Choroid plexus epithelial cell (primary cell): ENCODE measurements at regions not wholly inside any gene's neighbourhood (a gene's known extent, or its start where the extent isn't known, plus 50 kb on each side); places are given as distances from the start of the nearest gene placed in this dataset.

Experiments used
- DNase-seq: peaks from one replicate; pipeline ENCODE4 v3.0.0-alpha.2; 2010; ENCODE audit warnings: low read depth
- H3K4me3 ChIP-seq: 2 replicates; pipeline ENCODE4 v1.5.1; 2011; ENCODE audit warnings: low read depth, mild to moderate bottlenecking, control low read depth, low read length, moderate library complexity
- CTCF ChIP-seq: conservative IDR thresholded peaks from 2 replicates; pipeline ENCODE4 v1.5.1; 2011; ENCODE audit warnings: low read depth, mild to moderate bottlenecking, control low read depth, inconsistent platforms, low read length, moderate library complexity

DNA sequence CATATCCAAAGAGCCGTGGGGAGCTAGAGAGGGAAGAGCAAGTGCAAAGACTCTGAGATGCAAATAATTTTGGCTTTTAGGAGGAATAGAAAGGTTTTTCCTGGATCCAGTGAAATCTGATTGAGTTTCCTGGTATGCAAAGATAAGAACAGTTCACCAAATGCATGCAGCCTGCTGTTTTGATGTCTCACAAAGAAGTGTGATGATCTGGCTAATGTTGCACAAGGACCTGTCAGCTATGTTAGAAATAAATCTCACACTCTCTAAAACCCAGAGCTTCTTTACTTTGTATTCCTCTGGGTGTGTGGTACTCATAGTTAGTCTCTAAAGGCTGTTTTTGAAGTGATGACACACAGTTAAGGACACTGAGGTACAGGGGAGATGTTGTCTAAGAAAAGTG is 321.4 kb downstream of the AACS start:
- no peak for TF ChIP-seq CTCF
- no peak overlapping the region for H3K4me3 ChIP-seq
- no peak for DNase-seq

DNA sequence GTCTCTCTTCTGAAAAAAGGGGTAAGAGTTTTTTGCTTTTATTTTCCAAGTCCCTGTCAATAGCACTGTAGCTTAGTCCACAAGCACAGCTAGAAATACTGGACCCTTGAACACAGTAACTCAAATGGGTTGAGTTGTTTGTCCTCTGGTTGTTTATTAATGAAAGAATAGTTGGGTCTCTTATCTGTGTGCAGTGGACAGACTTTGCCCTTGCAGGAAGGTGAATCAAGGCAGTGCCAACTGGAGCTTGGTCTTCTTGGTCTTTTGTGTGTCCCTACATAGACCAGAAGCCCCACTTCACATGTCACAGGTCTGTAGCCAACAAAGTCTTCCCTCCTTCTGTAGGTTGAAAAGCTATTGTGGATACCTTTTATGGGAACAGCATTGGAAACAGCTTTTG is 322.0 kb downstream of the AACS start:
- H3K4me3 ChIP-seq: no peak overlapping the region
- TF ChIP-seq CTCF: no peak
- no peak for DNase-seq

- no peak overlapping the region for H3K4me3 ChIP-seq
- no peak for DNase-seq
- TF ChIP-seq CTCF: no peak
These were observed 323.9 kb downstream of the AACS start for GRCh38 chr12:125389061-125389697.

DNA sequence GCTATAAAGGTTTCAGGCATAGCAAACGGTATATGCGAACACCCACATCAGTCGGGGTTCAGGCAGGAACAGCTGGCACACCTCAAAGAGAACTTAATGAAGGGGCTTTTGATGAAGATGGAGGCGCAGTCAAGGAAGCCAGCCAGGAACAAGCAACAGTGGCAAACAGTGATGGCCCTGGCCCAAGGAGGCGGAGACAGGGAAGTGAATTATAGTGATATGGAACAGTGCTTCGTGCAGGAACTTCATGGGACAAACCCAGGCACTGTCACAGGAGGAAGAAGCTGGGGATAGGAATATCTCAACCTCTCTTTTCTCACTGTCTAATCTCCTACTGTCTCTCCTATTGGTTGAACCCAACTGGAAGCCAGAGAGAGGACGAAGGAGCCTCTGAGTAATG is 328.3 kb downstream of the AACS start:
- no peak for TF ChIP-seq CTCF
- no peak for DNase-seq
- no peak overlapping the region for H3K4me3 ChIP-seq

- H3K4me3 ChIP-seq: no peak overlapping the region
- TF ChIP-seq CTCF: no peak
These were observed 330.5 kb downstream of the AACS start for GRCh38 chr12:125395583-125396215.

DNA sequence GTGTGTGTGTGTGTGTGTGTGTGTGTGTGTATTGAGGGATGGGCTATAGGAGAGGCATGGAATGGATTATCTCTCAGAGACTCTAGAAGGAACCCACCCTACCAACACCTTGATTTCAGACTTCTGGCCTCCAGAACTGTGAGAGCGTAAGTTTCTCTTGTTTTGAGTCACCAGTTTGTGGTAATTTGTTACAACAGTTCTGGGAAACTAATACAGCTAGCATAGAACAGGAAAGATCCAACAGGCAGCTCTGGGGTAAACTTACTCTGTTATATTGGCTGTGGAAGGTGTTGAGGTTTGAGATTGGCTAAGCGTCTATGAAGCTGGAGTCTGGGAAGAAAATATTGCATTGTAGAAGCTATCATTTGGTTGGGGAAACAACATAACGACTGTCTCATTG is 334.3 kb downstream of the AACS start:
- no peak overlapping the region for H3K4me3 ChIP-seq
- no peak for TF ChIP-seq CTCF
- no peak for DNase-seq

More at GRCh38 chr12:125395583-125396215, 330.5 kb downstream of the AACS start:
- no peak for DNase-seq
